Fibroblast of the aortic adventitia (primary cell): ENCODE measurements at regions not wholly inside any gene's neighbourhood (a gene's known extent, or its start where the extent isn't known, plus 50 kb on each side); places are given as distances from the start of the nearest gene placed in this dataset.
A peak's percentile ranks its signal among the peaks of the same experiment; 100 is the strongest.

ENCODE experiments used
- DNase-seq: peaks from one replicate; pipeline ENCODE4 v3.0.0-alpha.2; 2010; ENCODE audit warnings: low read depth
- H3K4me3 ChIP-seq: 2 replicates; pipeline ENCODE4 v1.5.1; 2011; ENCODE audit warnings: low read depth, mild to moderate bottlenecking, control low read depth, low read length, moderate library complexity
- CTCF ChIP-seq: IDR thresholded peaks from 2 replicates; pipeline ENCODE4 v1.5.1; 2011; ENCODE audit warnings: mild to moderate bottlenecking, low read length, control low read depth, inconsistent platforms; ENCODE audit not compliant: insufficient read depth

- no peak overlapping the region for H3K4me3 ChIP-seq
- DNase-seq, result no peak
- peak; percentile 10 for TF ChIP-seq CTCF
Measured at GRCh38 chr17:33520426-33521330, 227.6 kb upstream of the ASIC2 start.

GRCh38 chr17:33521784-33522183 lies 228.7 kb upstream of the ASIC2 start:
- no peak for DNase-seq
- no peak overlapping the region for H3K4me3 ChIP-seq

GRCh38 chr17:33522623-33523022 lies 229.5 kb upstream of the ASIC2 start:
- no peak overlapping the region for H3K4me3 ChIP-seq
- no peak for DNase-seq
- no peak for TF ChIP-seq CTCF

More at GRCh38 chr17:33521784-33522183, 228.7 kb upstream of the ASIC2 start:
- no peak for TF ChIP-seq CTCF

- no peak for DNase-seq
- H3K4me3 ChIP-seq, result no peak overlapping the region
- no peak for TF ChIP-seq CTCF
Measured at GRCh38 chr17:33523577-33523981, 230.5 kb upstream of the ASIC2 start.

- H3K4me3 ChIP-seq, result no peak overlapping the region
- TF ChIP-seq CTCF, result no peak
- DNase-seq, result no peak
Measured at GRCh38 chr17:33525186-33525585, 232.1 kb upstream of the ASIC2 start.

GRCh38 chr17:33526717-33527116 lies 233.6 kb upstream of the ASIC2 start:
- no peak overlapping the region for H3K4me3 ChIP-seq
- TF ChIP-seq CTCF, result no peak
- DNase-seq, result no peak

- no peak for TF ChIP-seq CTCF
- H3K4me3 ChIP-seq, result no peak overlapping the region
- no peak for DNase-seq
Measured at GRCh38 chr17:33527290-33527689, 234.2 kb upstream of the ASIC2 start.
